ENCODE measurements at regions not wholly inside any gene's neighbourhood (a gene's known extent, or its start where the extent isn't known, plus 50 kb on each side); places are given as distances from the start of the nearest gene placed in this dataset.

GRCh38 chr1:192749349-192749748 lies 59.5 kb upstream of the RGS2 start:
- POLR2A ChIA-PET = no interaction called here
- Mint-ChIP-seq H3K36me3 (no peaks in the 10 kb centered on the region), H3K27ac (peak overlapping the region in 1 of 10 donors; percentile 31), H3K4me3 (no peak overlapping the region), H3K27me3 (peaks cover 0 to 6% (median 0%) of the 10 kb centered on the region in 5 donors), H3K4me1 (no peaks in the 10 kb centered on the region), H3K9me3 (peaks cover 0 to 6% (median 0%) of the 10 kb centered on the region in 9 donors)
- ATAC-seq (no peak), DNase-seq (no peak)

- Mint-ChIP-seq H3K4me3 (no peak overlapping the region), H3K27ac (no peak overlapping the region), H3K27me3 (peaks cover 0 to 3% (median 0%) of the 10 kb centered on the region in 5 donors), H3K36me3 (no peaks in the 10 kb centered on the region), H3K4me1 (no peaks in the 10 kb centered on the region), H3K9me3 (peaks cover 0 to 6% (median 0%) of the 10 kb centered on the region in 9 donors)
- POLR2A ChIA-PET = no interaction called here
- ATAC-seq (no peak), DNase-seq (no peak)
Measured at GRCh38 chr1:192751260-192751659, 57.6 kb upstream of the RGS2 start.

- no peak overlapping the region for H3K4me3 Mint-ChIP-seq
- H3K36me3 Mint-ChIP-seq = no peaks in the 10 kb centered on the region
- ATAC-seq = no peak
- peaks cover 0 to 14% (median 4%) of the 10 kb centered on the region in 5 donors for H3K27me3 Mint-ChIP-seq
- no peak overlapping the region for H3K27ac Mint-ChIP-seq
- H3K9me3 Mint-ChIP-seq = peaks cover 0 to 6% (median 0%) of the 10 kb centered on the region in 9 donors
- no peak for DNase-seq
- H3K4me1 Mint-ChIP-seq = peaks cover 0 to 2% (median 0%) of the 10 kb centered on the region in 4 donors
- POLR2A ChIA-PET = no interaction called here
Measured at GRCh38 chr1:192756314-192756713, 52.5 kb upstream of the RGS2 start.

- ATAC-seq (no peak), DNase-seq (no peak)
- Mint-ChIP-seq H3K4me3 (no peak overlapping the region), H3K9me3 (peaks cover 0 to 6% (median 0%) of the 10 kb centered on the region in 9 donors), H3K27me3 (peaks cover 0 to 16% (median 4%) of the 10 kb centered on the region in 5 donors), H3K27ac (peak overlapping the region in 1 of 10 donors; percentile 50), H3K36me3 (no peaks in the 10 kb centered on the region), H3K4me1 (peaks cover 0 to 2% (median 0%) of the 10 kb centered on the region in 4 donors)
- POLR2A ChIA-PET = no interaction called here
Measured at GRCh38 chr1:192756847-192757246, 52.0 kb upstream of the RGS2 start.

- Mint-ChIP-seq H3K36me3 (no peaks in the 10 kb centered on the region), H3K27me3 (peaks cover 3 to 25% (median 8%) of the 10 kb centered on the region in 5 donors), H3K9me3 (peaks cover 0 to 2% (median 0%) of the 10 kb centered on the region in 9 donors), H3K4me1 (peaks cover 0 to 2% (median 0%) of the 10 kb centered on the region in 4 donors), H3K27ac (no peak overlapping the region), H3K4me3 (no peak overlapping the region)
- ATAC-seq (no peak), DNase-seq (no peak)
- POLR2A ChIA-PET = no interaction called here
Measured at GRCh38 chr1:192758492-192758891, 50.3 kb upstream of the RGS2 start.

Measured in naive thymus-derived CD8-positive, alpha-beta T cell (primary cell).